HCT116 (cell line): ENCODE measurements at regions not wholly inside any gene's neighbourhood (a gene's known extent, or its start where the extent isn't known, plus 50 kb on each side); places are given as distances from the start of the nearest gene placed in this dataset.

Experiments
- ATAC-seq: fragments of 200-7000 bp; cut with Tn5 transposase; 2 replicates; pipeline ENCODE4 v1.9.1; 2020; ENCODE audit warnings: mild to moderate bottlenecking, moderate library complexity
- BruUV-seq: library from RNA; stranded (reverse); fragments of 400-500 nt; replicated peaks from 2 replicates; lab custom pipeline; 2021; lab: Mats Ljungman, UMichigan
- CTCF ChIA-PET: fragments of 300-600 bp; sonication (Branson Sonifier 250); formaldehyde crosslinking; loops from one replicate; lab custom pipeline; 2021; ENCODE audit warnings: antibody characterized with exemption; lab: Charles Lee
- POLR2A ChIA-PET: fragments of 300-600, 350-600 bp; sonication (Branson Sonifier 250); formaldehyde crosslinking; loops from one replicate; lab custom pipeline; 2021; ENCODE audit warnings: antibody characterized with exemption; lab: Charles Lee
- RAD21 ChIA-PET, 2 experiments: fragments of 300-600 bp; sonication (Branson Sonifier 250); formaldehyde crosslinking; loops; one replicate each; lab custom pipeline; 2023; ENCODE audit warnings: low total read pairs in 2 of 2; ENCODE audit not compliant: uncharacterized antibody in 2 of 2, unreplicated experiment in 2 of 2, low non-redundant PET in 1 of 2; lab: Charles Lee
- DNase-seq: peaks from one replicate; pipeline ENCODE4 v3.0.0-alpha.2; 2010; ENCODE audit warnings: low read depth, low spot score
- H2AFZ ChIP-seq: fragments of 200-600 bp; shearing (Covaris generic), sonication (generic); 2 replicates; pipeline ENCODE4 v1.6.1; 2017; ENCODE audit warnings: low read depth, mixed run types, mixed read lengths, antibody characterized with exemption, low read length; ENCODE audit not compliant: poor library complexity, severe bottlenecking
- H3K27ac ChIP-seq: 2 replicates; pipeline ENCODE4 v1.5.1; 2012; ENCODE audit warnings: low read depth, low read length
- H3K27me3 ChIP-seq: fragments of 200-600 bp; sonication (generic); 2 replicates; pipeline ENCODE4 v1.6.1; 2016; ENCODE audit warnings: mixed run types, low read length, mixed read lengths; ENCODE audit not compliant: insufficient read depth
- H3K36me3 ChIP-seq, 2 experiments: fragments of 200-500 bp in 1 of 2; fragments of 200-600 bp in 1 of 2; sonication (Bioruptor generic) in 1 of 2; sonication (generic) in 1 of 2; 2 replicates each; pipeline versions ENCODE4 v1.5.1 to v1.6.1; 2014 to 2016; ENCODE audit warnings: low read length in 2 of 2, inconsistent platforms in 1 of 2, mixed read lengths in 1 of 2, mixed run types in 1 of 2; ENCODE audit not compliant: insufficient read depth in 2 of 2, control insufficient read depth in 1 of 2
- H3K4me1 ChIP-seq, 2 experiments: fragments of 200-600 bp in 1 of 2; sonication (generic) in 1 of 2; 2 replicates each; pipeline versions ENCODE4 v1.5.1 to v1.6.1; 2012 to 2017; ENCODE audit warnings: low read length in 2 of 2, inconsistent platforms in 1 of 2, mild to moderate bottlenecking in 1 of 2, mixed read lengths in 1 of 2, mixed run types in 1 of 2, moderate library complexity in 1 of 2; ENCODE audit not compliant: insufficient read depth in 2 of 2, control insufficient read depth in 1 of 2
- H3K4me2 ChIP-seq: fragments of 200-600 bp; sonication (generic); 2 replicates; pipeline ENCODE4 v1.6.1; 2017; ENCODE audit warnings: mixed run types, low read length, mixed read lengths
- H3K4me3 ChIP-seq, 2 experiments: fragments of 200-600 bp in 1 of 2; sonication (generic) in 1 of 2; replicated peaks in 1 of 2; 2 replicates each; pipeline ENCODE4 v1.5.1; 2011 to 2016; ENCODE audit warnings: low read length in 2 of 2, control low read depth in 1 of 2, low read depth in 1 of 2, mild to moderate bottlenecking in 1 of 2, mixed read lengths in 1 of 2, mixed run types in 1 of 2
- H3K79me2 ChIP-seq: fragments of 200-600 bp; sonication (generic); 2 replicates; pipeline ENCODE4 v1.6.1; 2017; ENCODE audit warnings: mild to moderate bottlenecking, mixed run types, low read length, moderate library complexity, mixed read lengths; ENCODE audit not compliant: insufficient read depth
- H3K9ac ChIP-seq: fragments of 200-600 bp; sonication (generic); 2 replicates; pipeline ENCODE4 v1.6.1; 2016; ENCODE audit warnings: low read length, mixed read lengths
- H3K9me2 ChIP-seq: fragments of 200-600 bp; sonication (generic), shearing (Covaris generic); 2 replicates; pipeline ENCODE4 v1.6.1; 2017; ENCODE audit warnings: mixed run types, mild to moderate bottlenecking, moderate library complexity; ENCODE audit not compliant: insufficient read depth
- H3K9me3 ChIP-seq, 2 experiments: fragments of 200-500 bp in 1 of 2; fragments of 200-600 bp in 1 of 2; sonication (Bioruptor generic) in 1 of 2; sonication (generic) in 1 of 2; 2 replicates each; pipeline ENCODE4 v1.6.1; 2014 to 2017; ENCODE audit warnings: low read length in 2 of 2, mixed read lengths in 2 of 2, inconsistent platforms in 1 of 2, low read depth in 1 of 2, mild to moderate bottlenecking in 1 of 2, mixed run types in 1 of 2, moderate library complexity in 1 of 2; ENCODE audit not compliant: control insufficient read depth in 1 of 2, insufficient read depth in 1 of 2
- H4K20me1 ChIP-seq: fragments of 200-600 bp; sonication (generic), shearing (Covaris generic); 2 replicates; pipeline ENCODE4 v1.6.1; 2017; ENCODE audit warnings: mixed run types, mild to moderate bottlenecking, moderate library complexity; ENCODE audit not compliant: insufficient read depth
- CBX3 ChIP-seq: IDR thresholded peaks from 2 replicates; pipeline ENCODE4 v1.6.1; 2012; ENCODE audit warnings: low read depth
- CEBPB ChIP-seq: IDR thresholded peaks from 2 replicates; pipeline ENCODE4 v1.6.1; 2012; ENCODE audit warnings: low read depth
- EGR1 ChIP-seq: IDR thresholded peaks from 2 replicates; pipeline ENCODE4 v1.6.1; 2012; ENCODE audit warnings: low read depth
- ELF1 ChIP-seq: IDR thresholded peaks from 2 replicates; pipeline ENCODE4 v1.6.1; 2012; ENCODE audit warnings: low read depth, borderline replicate concordance
- FOSL1 ChIP-seq: IDR thresholded peaks from 2 replicates; pipeline ENCODE4 v1.6.1; 2012; ENCODE audit warnings: low read depth
- POLR2A ChIP-seq: IDR thresholded peaks from 2 replicates; pipeline ENCODE4 v1.7.0; 2011; ENCODE audit warnings: borderline replicate concordance; ENCODE audit not compliant: insufficient read depth, insufficient read length; ENCODE audit errors: extremely low read depth
- POLR2AphosphoS5 ChIP-seq: IDR thresholded peaks from 2 replicates; pipeline ENCODE4 v1.6.1; 2011; ENCODE audit warnings: mild to moderate bottlenecking, low read depth, low read length, moderate library complexity
- RAD21 ChIP-seq: IDR thresholded peaks from 2 replicates; pipeline ENCODE4 v1.6.1; 2012; ENCODE audit warnings: low read depth, mild to moderate bottlenecking
- SIN3A ChIP-seq: IDR thresholded peaks from 2 replicates; pipeline ENCODE4 v1.6.1; 2012; ENCODE audit warnings: low read depth
- SP1 ChIP-seq: IDR thresholded peaks from 2 replicates; pipeline ENCODE4 v1.6.1; 2012; ENCODE audit warnings: low read depth
- TCF7L2 ChIP-seq: IDR thresholded peaks from 2 replicates; pipeline ENCODE4 v1.7.0; 2011; ENCODE audit warnings: borderline replicate concordance, inconsistent platforms; ENCODE audit not compliant: insufficient read depth, insufficient read length; ENCODE audit errors: extremely low read depth
- ZNF274 ChIP-seq: fragments of 200-500 bp; sonication (Bioruptor generic); IDR thresholded peaks from 2 replicates; pipeline ENCODE4 v1.6.1; 2014; ENCODE audit warnings: mild to moderate bottlenecking, low read depth, low read length, inconsistent platforms
- intact Hi-C: fragments of 100-400 bp; cut with micrococcal nuclease; formaldehyde crosslinking; loops from 2 replicates; pipeline ENCODE4 v1.10.0; 2022
- TF ChIP-seq, protein P1 (sequence below): IDR thresholded peaks from 2 replicates; pipeline ENCODE4 v1.6.1; 2012; ENCODE audit warnings: low read depth

DNA sequence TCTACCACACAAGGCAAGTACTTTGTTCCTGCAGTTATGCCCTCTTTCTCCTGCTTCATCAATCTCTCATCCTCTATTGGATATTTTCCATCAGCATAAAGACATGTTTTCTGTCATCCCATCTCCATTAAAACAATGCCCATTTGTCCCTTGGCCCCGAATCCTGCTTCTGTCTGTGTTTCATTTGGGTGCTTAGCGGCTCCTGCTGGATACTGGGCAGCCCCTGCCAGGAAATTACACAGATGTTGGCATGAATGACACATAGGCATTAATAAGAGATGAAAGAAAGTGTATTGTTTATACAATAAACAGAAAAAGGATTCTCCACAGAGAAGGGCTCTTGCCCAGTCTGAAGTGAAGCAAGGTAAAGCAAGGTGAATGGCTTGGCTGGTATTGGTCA, 765.3 kb downstream of the REEP3 start:
- ChIA-PET POLR2A (no interaction called here), RAD21 (no interaction called here)
- BruUV-seq = no TSS peak
- H3K27ac ChIP-seq = no peak overlapping the region
- no peaks in the 10 kb centered on the region for H3K9me2 ChIP-seq
- no peak for ATAC-seq
- TF ChIP-seq CBX3 (no peak), SIN3A (no peak), FOSL1 (no peak), CEBPB (no peak), SP1 (no peak), ZNF274 (no peak), ELF1 (no peak), TCF7L2 (no peak), RAD21 (no peak), EGR1 (no peak), POLR2AphosphoS5 (no peak), POLR2A (no peak)
- TF ChIP-seq, protein P1, sequence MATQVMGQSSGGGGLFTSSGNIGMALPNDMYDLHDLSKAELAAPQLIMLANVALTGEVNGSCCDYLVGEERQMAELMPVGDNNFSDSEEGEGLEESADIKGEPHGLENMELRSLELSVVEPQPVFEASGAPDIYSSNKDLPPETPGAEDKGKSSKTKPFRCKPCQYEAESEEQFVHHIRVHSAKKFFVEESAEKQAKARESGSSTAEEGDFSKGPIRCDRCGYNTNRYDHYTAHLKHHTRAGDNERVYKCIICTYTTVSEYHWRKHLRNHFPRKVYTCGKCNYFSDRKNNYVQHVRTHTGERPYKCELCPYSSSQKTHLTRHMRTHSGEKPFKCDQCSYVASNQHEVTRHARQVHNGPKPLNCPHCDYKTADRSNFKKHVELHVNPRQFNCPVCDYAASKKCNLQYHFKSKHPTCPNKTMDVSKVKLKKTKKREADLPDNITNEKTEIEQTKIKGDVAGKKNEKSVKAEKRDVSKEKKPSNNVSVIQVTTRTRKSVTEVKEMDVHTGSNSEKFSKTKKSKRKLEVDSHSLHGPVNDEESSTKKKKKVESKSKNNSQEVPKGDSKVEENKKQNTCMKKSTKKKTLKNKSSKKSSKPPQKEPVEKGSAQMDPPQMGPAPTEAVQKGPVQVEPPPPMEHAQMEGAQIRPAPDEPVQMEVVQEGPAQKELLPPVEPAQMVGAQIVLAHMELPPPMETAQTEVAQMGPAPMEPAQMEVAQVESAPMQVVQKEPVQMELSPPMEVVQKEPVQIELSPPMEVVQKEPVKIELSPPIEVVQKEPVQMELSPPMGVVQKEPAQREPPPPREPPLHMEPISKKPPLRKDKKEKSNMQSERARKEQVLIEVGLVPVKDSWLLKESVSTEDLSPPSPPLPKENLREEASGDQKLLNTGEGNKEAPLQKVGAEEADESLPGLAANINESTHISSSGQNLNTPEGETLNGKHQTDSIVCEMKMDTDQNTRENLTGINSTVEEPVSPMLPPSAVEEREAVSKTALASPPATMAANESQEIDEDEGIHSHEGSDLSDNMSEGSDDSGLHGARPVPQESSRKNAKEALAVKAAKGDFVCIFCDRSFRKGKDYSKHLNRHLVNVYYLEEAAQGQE = no peak
- TF ChIP-seq, all 23 proteins: peak for 0
- Histone ChIP-seq H3K4me1 (no peaks in the 10 kb centered on the region), H3K9me3 (no peaks in the 10 kb centered on the region), H3K9ac (no peak overlapping the region), H3K4me3 (no peak overlapping the region), H3K27me3 (no peaks in the 10 kb centered on the region), H3K4me2 (no peak overlapping the region), H3K79me2 (no peaks in the 10 kb centered on the region), H3K36me3 (no peaks in the 10 kb centered on the region), H4K20me1 (no peaks in the 10 kb centered on the region), H2AFZ (no peak overlapping the region)
- intact Hi-C loops = no loop called here
- DNase-seq = no peak
- CTCF ChIA-PET = no interaction called here
